ENCODE measurements at regions not wholly inside any gene's neighbourhood (a gene's known extent, or its start where the extent isn't known, plus 50 kb on each side); places are given as distances from the start of the nearest gene placed in this dataset.

DNA sequence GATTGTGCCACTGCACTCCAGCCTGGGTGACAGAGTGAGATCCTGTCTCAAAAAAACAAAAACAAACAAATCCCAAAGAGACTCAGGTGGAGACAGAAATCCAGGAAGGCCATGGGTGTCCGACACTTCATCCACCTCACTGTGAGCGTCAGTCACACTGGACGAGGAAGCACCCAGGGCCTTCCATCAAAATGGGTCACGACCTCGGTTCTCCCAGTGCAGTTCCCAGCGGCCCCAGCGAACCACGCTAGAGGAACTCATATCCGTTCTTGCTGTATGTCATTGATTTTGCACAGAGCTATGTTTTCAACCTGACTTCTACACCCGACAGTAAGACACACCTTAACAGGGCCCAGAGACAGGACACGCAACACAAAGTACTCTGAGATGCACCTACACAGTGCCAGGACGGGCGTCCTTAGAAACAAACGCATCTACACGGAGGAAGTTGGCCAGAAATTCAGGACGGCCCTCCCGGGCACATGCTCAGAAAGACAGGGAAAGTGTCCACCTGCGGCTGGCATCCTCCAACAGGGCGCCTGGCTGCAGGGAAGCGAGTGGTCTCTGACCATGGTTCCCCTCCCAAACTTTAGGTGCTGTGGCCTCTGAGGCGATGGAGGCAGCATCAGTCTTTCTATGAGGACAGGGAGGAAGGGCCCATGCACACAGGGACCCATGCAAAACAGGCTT is 410.5 kb downstream of the CTTN start:
- DNase-seq (ENCODE audit: low read depth), result no peak
- H3K4me3 ChIP-seq (ENCODE audit: low read depth, low read length), result no peak overlapping the region

- no peak overlapping the region for H3K4me3 ChIP-seq (ENCODE audit: low read depth, low read length)
- no peak for DNase-seq (ENCODE audit: low read depth)
Measured at GRCh38 chr11:70810133-70810532, 411.8 kb downstream of the CTTN start.

DNA sequence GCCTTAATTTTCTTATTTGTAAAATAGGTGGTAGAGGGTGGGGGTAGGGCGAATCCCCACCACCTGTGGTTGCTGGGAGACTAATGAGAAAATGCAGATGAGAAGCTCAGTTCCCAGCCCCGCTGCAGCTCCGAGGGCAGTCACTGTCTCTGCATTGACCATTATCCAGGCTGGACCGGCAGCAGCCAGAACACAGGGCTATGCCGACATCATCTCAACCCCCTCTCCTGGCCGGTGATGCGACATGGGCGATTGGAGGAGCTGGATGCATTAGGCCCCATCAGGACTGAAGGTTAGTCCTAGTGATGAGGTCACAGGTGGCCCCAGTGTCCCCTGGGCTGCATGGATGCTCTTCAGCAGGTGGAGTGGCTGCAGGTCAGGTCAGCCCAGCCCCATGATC is 412.4 kb downstream of the CTTN start:
- DNase-seq (ENCODE audit: low read depth), result no peak

GRCh38 chr11:70811483-70811882 is 413.2 kb downstream of the CTTN start:
- no peak overlapping the region for H3K4me3 ChIP-seq (ENCODE audit: low read depth, low read length)
- no peak for DNase-seq (ENCODE audit: low read depth)

More for the DNA sequence above, 412.4 kb downstream of the CTTN start:
- H3K4me3 ChIP-seq (ENCODE audit: low read depth, low read length), result no peak overlapping the region

DNA sequence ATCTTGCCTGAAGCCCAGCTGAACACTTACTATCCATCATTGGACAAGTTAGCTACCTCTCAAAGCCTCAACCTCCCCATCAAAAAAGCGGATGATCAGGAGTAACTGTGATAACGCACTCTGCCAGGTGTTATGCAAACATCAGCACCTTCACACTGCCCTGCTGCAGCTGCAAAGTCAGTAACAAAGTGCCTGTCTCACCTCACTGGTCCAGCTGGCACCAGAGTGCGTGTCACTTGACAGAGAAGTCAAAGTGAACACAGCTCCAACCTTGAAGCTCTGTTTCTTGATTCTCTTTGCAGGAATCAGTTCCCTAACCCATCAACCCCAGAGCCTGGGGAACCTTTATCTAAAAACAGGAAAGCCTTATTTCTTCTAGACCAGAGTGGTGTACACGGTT is 413.6 kb downstream of the CTTN start:
- no peak for DNase-seq (ENCODE audit: low read depth)
- H3K4me3 ChIP-seq (ENCODE audit: low read depth, low read length), result no peak overlapping the region

DNA sequence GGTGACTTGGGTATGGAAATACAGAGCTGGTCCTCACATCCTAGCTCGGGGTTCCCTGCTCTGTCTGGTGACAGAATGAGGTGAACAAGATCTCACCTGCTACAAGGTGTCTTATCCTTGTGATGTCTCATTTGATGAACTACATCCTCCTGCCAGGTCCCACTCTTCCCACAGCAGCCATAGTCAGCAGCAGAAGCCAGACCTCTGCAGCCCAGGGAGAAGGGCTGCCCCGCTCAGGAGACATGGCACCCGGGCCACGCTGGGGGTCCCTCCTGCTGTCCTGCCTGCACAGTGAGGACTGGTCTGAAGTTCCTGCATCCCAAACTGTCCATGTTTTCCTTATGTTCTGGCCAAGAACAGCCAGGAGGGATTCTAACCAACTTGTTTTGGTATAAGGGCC is 414.1 kb downstream of the CTTN start:
- no peak overlapping the region for H3K4me3 ChIP-seq (ENCODE audit: low read depth, low read length)
- DNase-seq (ENCODE audit: low read depth), result no peak

DNA sequence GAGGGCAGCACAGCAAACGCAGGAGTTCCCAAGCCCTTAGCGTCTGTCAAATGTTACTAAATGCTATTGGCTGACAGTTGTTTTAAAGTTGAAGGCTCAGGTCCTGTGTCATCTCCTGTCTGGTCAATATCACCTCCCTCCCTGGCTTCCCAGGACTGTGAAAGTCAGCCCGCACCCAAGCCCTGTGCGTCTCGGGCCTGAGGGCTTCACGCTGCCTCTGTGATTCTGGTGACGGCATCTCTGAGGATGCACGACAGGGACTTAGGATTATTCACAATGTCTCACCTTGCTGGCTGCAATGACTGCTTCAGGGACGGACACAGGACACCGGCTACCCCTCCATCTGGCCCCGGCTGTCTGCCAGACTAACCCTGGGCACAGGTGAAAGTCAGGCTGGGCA is 415.3 kb downstream of the CTTN start:
- H3K4me3 ChIP-seq (ENCODE audit: low read depth, low read length), result no peak overlapping the region
- DNase-seq (ENCODE audit: low read depth), result no peak

- DNase-seq (ENCODE audit: low read depth), result no peak
- no peak overlapping the region for H3K4me3 ChIP-seq (ENCODE audit: low read depth, low read length)
Measured at GRCh38 chr11:70815485-70815832, 417.1 kb downstream of the CTTN start.

- no peak for DNase-seq (ENCODE audit: low read depth)
- H3K4me3 ChIP-seq (ENCODE audit: low read depth, low read length), result no peak overlapping the region
Measured at GRCh38 chr11:70816156-70816678, 417.9 kb downstream of the CTTN start.

DNA sequence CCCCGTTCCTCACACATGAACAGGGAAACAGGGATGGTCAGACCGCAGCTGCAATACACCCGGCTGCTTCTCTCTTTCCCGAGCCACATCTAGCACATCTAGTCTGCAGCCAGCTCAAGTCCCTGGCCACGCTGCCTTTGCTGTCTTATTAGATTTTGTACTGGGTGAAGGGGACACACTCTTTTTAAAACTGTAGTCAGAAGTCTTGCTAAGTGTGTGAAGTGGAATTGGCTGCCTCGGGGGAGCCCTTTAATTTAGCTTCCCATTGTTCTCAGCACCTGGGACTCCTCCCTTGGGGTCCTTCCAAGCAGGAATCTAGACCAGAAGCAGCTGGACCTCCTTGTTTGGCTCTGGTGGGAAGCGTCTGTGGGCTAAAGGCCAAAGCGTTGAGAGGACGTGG is 420.0 kb downstream of the CTTN start:
- DNase-seq (ENCODE audit: low read depth), result no peak
- no peak overlapping the region for H3K4me3 ChIP-seq (ENCODE audit: low read depth, low read length)

GRCh38 chr11:70819022-70819421 is 420.7 kb downstream of the CTTN start:
- no peak for DNase-seq (ENCODE audit: low read depth)

GRCh38 chr11:70820311-70820710 is 422.0 kb downstream of the CTTN start:
- H3K4me3 ChIP-seq (ENCODE audit: low read depth, low read length), result no peak overlapping the region
- no peak for DNase-seq (ENCODE audit: low read depth)

More at GRCh38 chr11:70819022-70819421, 420.7 kb downstream of the CTTN start:
- no peak overlapping the region for H3K4me3 ChIP-seq (ENCODE audit: low read depth, low read length)

GRCh38 chr11:70820712-70821111 is 422.4 kb downstream of the CTTN start:
- DNase-seq (ENCODE audit: low read depth), result no peak
- no peak overlapping the region for H3K4me3 ChIP-seq (ENCODE audit: low read depth, low read length)

DNA sequence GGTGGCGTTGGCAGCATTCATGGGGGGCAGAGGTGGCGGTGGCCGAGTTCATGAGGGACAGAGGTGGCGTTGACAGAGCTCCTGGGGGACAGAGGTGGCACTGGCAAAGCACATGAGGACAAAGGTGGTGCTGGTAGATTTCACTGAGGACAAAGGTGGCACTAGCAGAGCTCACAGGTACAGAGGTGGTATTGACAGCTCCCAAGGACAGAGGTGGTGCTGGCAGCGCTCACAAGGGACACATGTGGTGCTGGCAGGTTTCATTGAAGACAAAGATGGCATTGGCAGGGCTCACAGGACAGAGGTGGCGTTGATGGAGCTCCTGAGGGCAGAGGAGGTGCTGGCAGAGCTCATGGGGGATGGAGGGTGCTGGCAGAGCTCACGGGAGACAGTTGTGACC is 425.4 kb downstream of the CTTN start:
- no peak for DNase-seq (ENCODE audit: low read depth)

DNA sequence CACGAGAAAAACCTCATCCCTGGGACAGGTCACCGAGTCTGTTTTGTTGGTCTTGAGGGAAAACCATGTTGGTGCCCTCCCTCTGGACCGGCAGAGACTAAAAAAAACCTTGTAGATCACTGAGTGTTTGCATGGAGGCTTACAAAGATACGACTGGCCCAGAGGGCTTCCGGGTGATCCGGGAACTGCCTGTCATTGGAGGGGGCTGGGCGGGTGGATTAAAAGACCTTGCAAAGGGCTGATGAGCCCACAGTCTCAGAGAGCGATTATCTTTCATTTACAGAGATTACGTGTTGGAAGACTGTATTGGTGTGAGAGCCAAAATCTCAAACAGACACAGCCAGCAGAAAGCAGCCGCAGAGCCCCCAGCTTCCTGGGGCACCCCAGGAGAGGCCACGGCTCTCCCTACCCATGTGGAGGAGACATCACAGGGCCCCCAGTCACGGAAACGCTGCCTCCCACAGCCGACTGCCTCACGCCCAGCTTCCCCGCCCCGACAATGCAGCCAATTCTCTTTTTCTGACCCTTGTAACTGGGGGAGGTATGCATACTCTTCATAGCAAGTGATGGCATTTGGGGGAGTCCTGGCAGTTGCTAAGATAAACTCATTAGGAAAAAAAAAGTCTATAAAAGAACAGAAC is 426.4 kb downstream of the CTTN start:
- no peak overlapping the region for H3K4me3 ChIP-seq (ENCODE audit: low read depth, low read length)
- no peak for DNase-seq (ENCODE audit: low read depth)

More for the DNA sequence above, 425.4 kb downstream of the CTTN start:
- H3K4me3 ChIP-seq (ENCODE audit: low read depth, low read length), result no peak overlapping the region

GRCh38 chr11:70825893-70826540 is 426.4 kb downstream of the SHANK2 start:
- H3K4me3 ChIP-seq (ENCODE audit: low read depth, low read length), result no peak overlapping the region
- DNase-seq (ENCODE audit: low read depth), result no peak

DNA sequence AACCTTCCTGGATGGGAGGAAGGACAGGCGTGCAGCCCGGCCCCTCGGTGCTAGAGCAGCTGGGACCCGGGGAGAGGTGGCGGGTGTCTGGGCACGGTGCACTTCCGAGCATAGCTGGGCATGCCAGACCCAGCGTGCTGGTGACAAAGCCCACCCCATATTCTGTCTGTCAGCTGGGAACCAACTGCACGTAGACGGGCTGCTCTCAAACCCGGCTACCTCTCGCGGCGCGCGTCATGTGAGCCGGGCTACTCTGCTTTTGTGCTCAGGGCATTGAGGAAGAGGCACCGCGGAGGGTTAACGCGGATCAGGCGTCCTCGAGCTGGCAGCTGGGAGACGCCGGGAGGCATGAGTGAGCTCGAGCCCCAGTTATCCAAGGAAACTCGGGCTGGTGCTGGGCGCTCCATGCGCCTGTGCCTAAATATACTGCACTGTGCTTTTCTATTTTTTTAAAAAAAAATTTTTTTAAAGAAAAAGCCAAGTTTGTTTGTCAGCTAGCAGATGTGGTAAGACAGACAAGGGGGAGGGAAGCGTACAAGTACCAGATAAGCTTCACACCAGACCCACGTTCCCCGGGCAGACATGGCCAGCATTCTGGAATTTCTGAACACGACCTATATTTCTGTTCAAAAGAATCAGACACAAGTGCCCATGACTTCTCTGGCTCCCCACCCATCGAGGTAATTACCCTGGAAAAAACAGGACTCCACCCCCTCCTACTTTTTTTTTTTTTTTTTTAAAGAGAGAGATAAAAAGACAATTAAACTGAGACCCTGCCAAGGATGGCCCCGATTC is 425.6 kb downstream of the SHANK2 start:
- DNase-seq (ENCODE audit: low read depth), result no peak
- no peak overlapping the region for H3K4me3 ChIP-seq (ENCODE audit: low read depth, low read length)

DNA sequence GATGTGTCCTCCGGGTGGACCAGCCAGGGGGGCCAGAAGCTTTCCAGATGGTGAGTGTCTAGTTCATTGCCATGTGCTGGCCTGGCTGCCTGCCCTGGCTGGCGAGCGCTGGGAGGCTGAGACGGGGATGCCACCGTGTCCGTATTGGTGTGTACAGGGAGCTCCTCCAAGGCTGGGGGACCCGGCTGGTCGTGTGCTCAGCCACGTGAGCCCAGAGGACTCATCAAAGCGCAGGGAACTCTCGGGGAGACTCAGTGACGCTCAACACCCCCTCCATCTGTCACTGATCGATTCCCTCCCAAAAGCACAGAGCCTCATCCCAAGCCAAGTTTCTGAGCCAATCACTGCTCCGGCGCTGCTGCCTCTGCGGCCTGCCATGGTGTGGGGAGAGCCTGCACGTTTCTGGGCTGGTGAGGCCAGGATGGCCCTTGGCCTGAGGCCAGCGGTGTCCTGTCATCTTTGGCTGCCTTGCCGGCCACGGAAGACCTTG is 423.7 kb downstream of the SHANK2 start:
- H3K4me3 ChIP-seq (ENCODE audit: low read depth, low read length), result no peak overlapping the region
- DNase-seq (ENCODE audit: low read depth), result no peak

DNA sequence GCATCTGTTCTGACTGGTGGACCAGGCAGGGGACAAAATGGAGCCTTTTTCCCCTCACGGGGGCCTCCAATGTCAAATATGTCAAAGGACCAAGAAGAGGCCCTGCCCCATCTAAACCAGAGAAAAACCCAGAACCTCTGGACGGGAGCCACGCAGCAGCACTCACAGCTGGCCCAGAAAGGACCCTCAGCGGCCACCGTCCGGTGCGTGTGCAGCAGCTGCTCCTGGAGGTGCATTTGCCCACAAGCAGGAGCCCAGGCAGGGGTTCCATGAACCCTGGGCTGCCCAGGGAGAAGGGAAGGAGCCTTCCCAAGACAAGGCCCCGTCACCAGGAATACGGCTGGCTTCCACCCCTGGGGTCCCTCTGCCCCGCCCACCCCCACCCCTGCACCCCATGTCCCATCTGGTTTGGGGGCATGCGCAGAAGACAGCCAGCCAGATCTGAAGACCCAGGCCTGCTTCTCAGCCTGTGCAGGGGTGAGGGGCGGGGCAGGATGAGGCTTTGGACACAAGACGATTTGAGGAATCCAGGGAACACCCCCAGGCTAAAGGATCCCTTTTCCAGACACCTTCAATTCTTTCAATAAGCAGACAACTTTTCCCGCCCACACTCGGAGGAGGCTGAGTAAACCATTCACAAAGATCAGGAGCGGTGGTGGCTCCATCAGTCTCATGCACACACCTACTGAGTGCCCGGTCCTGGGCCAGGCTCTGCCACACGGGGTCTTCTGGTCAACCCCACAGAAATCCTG is 423.1 kb downstream of the SHANK2 start:
- no peak for DNase-seq (ENCODE audit: low read depth)
- H3K4me3 ChIP-seq (ENCODE audit: low read depth, low read length), result no peak overlapping the region
